IPS-20b (cell line): ENCODE measurements at regions not wholly inside any gene's neighbourhood (a gene's known extent, or its start where the extent isn't known, plus 50 kb on each side); places are given as distances from the start of the nearest gene placed in this dataset.

Experiments used
- H3K27ac ChIP-seq: one replicate; pipeline ENCODE4 v1.5.1; 2013; ENCODE audit warnings: low read length
- H3K27me3 ChIP-seq: 2 replicates; pipeline ENCODE4 v1.6.1; 2013; ENCODE audit warnings: mild to moderate bottlenecking, low read length, inconsistent platforms; ENCODE audit not compliant: insufficient read depth
- H3K36me3 ChIP-seq: 2 replicates; pipeline ENCODE4 v1.6.1; 2013; ENCODE audit warnings: low read depth, mild to moderate bottlenecking, inconsistent platforms, low read length, moderate library complexity; ENCODE audit not compliant: insufficient read depth
- H3K4me1 ChIP-seq: 2 replicates; pipeline ENCODE4 v1.6.1; 2013; ENCODE audit warnings: mild to moderate bottlenecking, control low read depth, inconsistent platforms, low read length, moderate library complexity; ENCODE audit not compliant: insufficient read depth
- H3K4me3 ChIP-seq: 2 replicates; pipeline ENCODE4 v1.5.1; 2013; ENCODE audit warnings: mild to moderate bottlenecking, low read length, inconsistent platforms
- H3K9ac ChIP-seq: 2 replicates; pipeline ENCODE4 v1.6.1; 2013; ENCODE audit warnings: low read depth, mild to moderate bottlenecking, inconsistent platforms, low read length, moderate library complexity
- H3K9me3 ChIP-seq: 2 replicates; pipeline ENCODE4 v1.6.1; 2013; ENCODE audit warnings: mild to moderate bottlenecking, low read depth, low read length, inconsistent platforms; ENCODE audit not compliant: insufficient read depth

DNA sequence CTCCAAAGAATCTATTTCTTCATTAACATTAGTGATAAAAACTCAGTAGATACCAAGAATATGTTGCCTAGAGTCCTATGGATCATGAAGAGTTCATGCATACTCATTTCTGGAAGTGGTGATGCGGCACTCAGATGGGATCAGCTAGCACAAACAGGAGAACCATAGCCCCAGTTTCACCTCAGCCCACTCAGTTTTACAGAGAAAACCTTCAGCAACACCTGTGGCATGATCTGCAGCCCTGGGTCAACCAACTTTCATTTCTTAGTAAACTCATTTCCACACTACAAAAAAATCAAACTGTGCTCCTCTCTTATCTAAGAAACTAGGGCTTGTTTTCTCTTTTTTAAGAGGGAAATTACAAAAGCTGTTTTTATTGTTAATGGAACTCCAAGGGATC, 569.4 kb downstream of the CCDC85A start:
- Histone ChIP-seq H3K4me1 (no peaks in the 10 kb centered on the region), H3K9me3 (no peaks in the 10 kb centered on the region), H3K27me3 (no peaks in the 10 kb centered on the region), H3K27ac (no peak overlapping the region), H3K4me3 (no peak overlapping the region), H3K36me3 (no peaks in the 10 kb centered on the region), H3K9ac (no peak overlapping the region)

- Histone ChIP-seq H3K9ac (no peak overlapping the region), H3K4me3 (no peak overlapping the region), H3K27ac (no peak overlapping the region), H3K36me3 (no peaks in the 10 kb centered on the region), H3K9me3 (no peaks in the 10 kb centered on the region), H3K27me3 (no peaks in the 10 kb centered on the region), H3K4me1 (no peaks in the 10 kb centered on the region)
Measured at GRCh38 chr2:56754066-56754615, 570.4 kb downstream of the CCDC85A start.

DNA sequence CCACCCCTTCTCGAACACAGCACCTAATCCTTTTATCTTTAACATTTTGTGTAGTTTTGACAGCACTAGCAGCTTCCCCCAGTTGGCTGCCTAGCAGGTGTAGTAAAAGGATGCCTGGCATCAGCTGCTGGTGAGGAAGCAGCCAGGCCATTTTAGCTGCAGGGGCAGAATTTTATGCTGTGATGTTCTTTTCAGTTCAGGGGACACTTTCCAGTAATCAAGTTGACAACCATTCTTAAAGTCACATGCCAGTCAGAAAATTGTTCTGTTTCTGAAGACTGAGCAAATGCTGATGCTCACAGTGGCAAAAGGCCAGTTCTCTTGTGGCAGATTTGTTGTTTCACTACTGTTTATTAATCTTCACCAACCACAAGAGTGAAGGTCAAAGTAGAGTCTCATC, 570.8 kb downstream of the CCDC85A start:
- no peaks in the 10 kb centered on the region for H3K27me3 ChIP-seq
- H3K27ac ChIP-seq, result no peak overlapping the region
- H3K9ac ChIP-seq, result no peak overlapping the region
- H3K4me3 ChIP-seq, result no peak overlapping the region
- H3K4me1 ChIP-seq, result no peaks in the 10 kb centered on the region
- no peaks in the 10 kb centered on the region for H3K36me3 ChIP-seq
- H3K9me3 ChIP-seq, result no peaks in the 10 kb centered on the region

- no peak overlapping the region for H3K27ac ChIP-seq
- no peaks in the 10 kb centered on the region for H3K4me1 ChIP-seq
- H3K9me3 ChIP-seq, result no peaks in the 10 kb centered on the region
- no peaks in the 10 kb centered on the region for H3K36me3 ChIP-seq
- no peak overlapping the region for H3K4me3 ChIP-seq
- no peaks in the 10 kb centered on the region for H3K27me3 ChIP-seq
- no peak overlapping the region for H3K9ac ChIP-seq
Measured at GRCh38 chr2:56757884-56758545, 574.2 kb downstream of the CCDC85A start.

DNA sequence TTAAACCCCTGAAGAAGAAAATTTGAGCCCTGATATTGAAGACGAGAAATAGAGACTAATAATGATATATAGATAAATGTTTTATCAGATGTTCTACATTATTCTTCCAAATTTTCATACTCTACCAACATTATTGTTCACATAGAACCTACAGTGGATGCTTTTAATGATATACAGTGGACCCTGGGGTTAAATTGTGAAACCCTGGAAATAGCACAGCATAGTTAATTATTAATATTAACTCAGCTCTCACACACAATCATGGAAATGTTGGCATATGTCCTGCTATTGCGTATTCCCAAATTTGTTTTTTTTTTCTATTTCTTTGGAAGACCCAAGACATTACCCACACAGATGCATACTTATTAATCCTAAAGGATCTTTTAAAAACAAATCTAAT, 579.9 kb downstream of the CCDC85A start:
- Histone ChIP-seq H3K27ac (no peak overlapping the region), H3K4me3 (no peak overlapping the region), H3K9me3 (no peaks in the 10 kb centered on the region), H3K4me1 (no peaks in the 10 kb centered on the region), H3K9ac (no peak overlapping the region), H3K36me3 (no peaks in the 10 kb centered on the region), H3K27me3 (no peaks in the 10 kb centered on the region)

GRCh38 chr2:56768973-56769372, 585.2 kb downstream of the CCDC85A start:
- Histone ChIP-seq H3K27ac (no peak overlapping the region), H3K27me3 (no peaks in the 10 kb centered on the region), H3K4me3 (no peak overlapping the region), H3K9me3 (no peaks in the 10 kb centered on the region; the same call in 1 of the 2 replicates), H3K36me3 (no peaks in the 10 kb centered on the region), H3K9ac (no peak overlapping the region), H3K4me1 (no peaks in the 10 kb centered on the region)

GRCh38 chr2:56770490-56770889, 586.7 kb downstream of the CCDC85A start:
- Histone ChIP-seq H3K27ac (no peak overlapping the region), H3K9me3 (no peaks in the 10 kb centered on the region; the same call in 1 of the 2 replicates), H3K4me1 (no peaks in the 10 kb centered on the region), H3K27me3 (no peaks in the 10 kb centered on the region), H3K4me3 (no peak overlapping the region), H3K9ac (no peak overlapping the region), H3K36me3 (no peaks in the 10 kb centered on the region)

DNA sequence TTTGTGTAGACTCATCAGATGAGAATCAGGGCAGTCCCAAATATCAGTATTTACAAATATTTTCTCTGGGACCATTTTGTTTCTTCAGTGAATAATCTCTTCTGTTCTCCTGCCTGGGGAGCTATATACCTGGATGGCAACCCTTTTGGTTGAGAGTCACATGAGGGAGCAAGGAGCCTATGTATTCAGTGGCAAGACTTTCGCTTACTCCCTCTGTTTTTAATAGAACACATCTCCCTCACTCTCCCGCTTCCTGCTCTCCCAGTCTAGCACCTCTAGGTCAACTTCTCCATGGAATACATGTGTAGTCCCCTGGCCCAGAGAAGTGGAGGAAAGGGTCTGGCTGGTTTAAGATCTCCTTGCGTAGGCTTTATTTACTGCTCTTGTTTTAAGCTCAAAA, 600.3 kb downstream of the CCDC85A start:
- no peak overlapping the region for H3K27ac ChIP-seq
- H3K4me3 ChIP-seq, result no peak overlapping the region
- H3K36me3 ChIP-seq, result no peaks in the 10 kb centered on the region
- no peaks in the 10 kb centered on the region for H3K27me3 ChIP-seq
- H3K4me1 ChIP-seq, result no peaks in the 10 kb centered on the region
- H3K9me3 ChIP-seq, result no peaks in the 10 kb centered on the region
- H3K9ac ChIP-seq, result no peak overlapping the region

DNA sequence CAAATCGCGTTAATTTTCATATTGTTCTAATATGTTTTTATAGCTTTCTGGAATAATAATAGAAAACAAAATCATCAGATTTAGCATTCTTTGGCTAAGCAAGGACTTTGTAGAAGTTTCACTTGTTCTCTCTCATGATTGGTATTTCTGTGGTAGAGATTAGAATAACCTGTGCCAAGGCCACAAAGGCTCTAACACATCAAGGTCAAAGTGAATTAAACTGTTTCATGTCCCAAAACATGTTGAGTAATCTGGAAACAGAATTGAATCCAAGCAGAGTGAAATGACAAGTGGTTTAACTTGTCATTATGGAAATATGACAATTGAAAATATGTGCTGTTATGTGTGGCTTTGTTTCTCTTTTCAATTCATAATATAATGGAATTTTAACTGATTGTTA, 617.4 kb downstream of the CCDC85A start:
- Histone ChIP-seq H3K4me1 (no peaks in the 10 kb centered on the region), H3K9ac (no peak overlapping the region), H3K27ac (no peak overlapping the region), H3K36me3 (no peaks in the 10 kb centered on the region), H3K27me3 (no peaks in the 10 kb centered on the region), H3K9me3 (no peaks in the 10 kb centered on the region), H3K4me3 (no peak overlapping the region)

DNA sequence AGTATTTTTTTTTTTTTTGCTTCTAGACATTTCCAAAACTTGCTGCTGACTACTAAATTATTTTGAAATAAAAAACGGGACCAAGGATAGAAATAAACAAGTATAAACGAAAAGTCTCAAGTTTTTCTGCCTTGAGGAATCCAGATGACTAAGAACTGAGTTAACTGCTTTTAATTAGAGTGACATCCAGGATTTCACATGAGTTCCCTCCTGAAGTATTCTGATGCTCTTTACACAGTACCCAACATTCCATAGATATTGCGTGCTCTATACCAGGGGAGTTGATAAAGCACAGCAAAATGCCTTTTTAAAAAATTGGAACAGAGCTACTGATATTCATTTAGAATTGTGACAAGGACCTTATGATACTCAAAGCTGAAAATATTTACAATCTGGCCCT, 618.0 kb downstream of the CCDC85A start:
- no peak overlapping the region for H3K27ac ChIP-seq
- H3K4me3 ChIP-seq, result no peak overlapping the region
- H3K4me1 ChIP-seq, result no peaks in the 10 kb centered on the region
- no peaks in the 10 kb centered on the region for H3K27me3 ChIP-seq
- H3K9ac ChIP-seq, result no peak overlapping the region
- no peaks in the 10 kb centered on the region for H3K9me3 ChIP-seq
- H3K36me3 ChIP-seq, result no peaks in the 10 kb centered on the region

GRCh38 chr2:56803596-56803995, 619.8 kb downstream of the CCDC85A start:
- Histone ChIP-seq H3K27ac (no peak overlapping the region), H3K9ac (no peak overlapping the region), H3K4me3 (no peak overlapping the region), H3K4me1 (no peaks in the 10 kb centered on the region), H3K9me3 (no peaks in the 10 kb centered on the region), H3K27me3 (no peaks in the 10 kb centered on the region), H3K36me3 (no peaks in the 10 kb centered on the region)

GRCh38 chr2:56806924-56807323, 623.1 kb downstream of the CCDC85A start:
- no peaks in the 10 kb centered on the region for H3K9me3 ChIP-seq
- H3K27me3 ChIP-seq, result no peaks in the 10 kb centered on the region
- no peak overlapping the region for H3K9ac ChIP-seq
- no peaks in the 10 kb centered on the region for H3K36me3 ChIP-seq
- H3K4me1 ChIP-seq, result no peaks in the 10 kb centered on the region
- H3K4me3 ChIP-seq, result no peak overlapping the region
- no peak overlapping the region for H3K27ac ChIP-seq
